ENCODE measurements at regions not wholly inside any gene's neighbourhood (a gene's known extent, or its start where the extent isn't known, plus 50 kb on each side); places are given as distances from the start of the nearest gene placed in this dataset.
"Not testable (repeated sequence)": the region's sequence is repeated elsewhere in the genome, so short reads cannot be mapped to it uniquely, and the experiment has no call there.

DNA sequence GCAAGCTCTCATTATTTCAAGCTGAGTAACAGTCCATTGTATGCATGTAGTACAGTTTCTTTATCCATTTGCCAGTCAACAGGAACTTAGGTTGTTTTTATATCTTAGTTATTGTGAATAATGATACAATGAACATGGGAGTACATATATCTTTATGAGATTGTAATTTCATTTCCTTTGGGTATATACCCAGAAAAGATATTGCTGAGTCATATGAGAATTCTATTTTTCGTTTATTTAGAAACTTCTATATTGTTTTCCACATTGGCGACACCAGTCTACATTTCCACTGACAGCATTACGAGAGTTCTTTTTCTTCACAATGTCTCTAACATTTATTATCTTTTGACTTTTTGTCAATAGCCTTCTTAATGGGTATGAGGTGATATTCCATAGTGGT, 477.8 kb upstream of the PAPPA start:
- H3K27me3 ChIP-seq (ENCODE audit: control insufficient read depth in 1 of 2, insufficient read depth in 2 of 2, low read length in 2 of 2), result no peaks in the 10 kb centered on the region
- no peak overlapping the region for H3K9ac ChIP-seq (ENCODE audit: low read depth in 1 of 2, low read length in 2 of 2)
- no peak overlapping the region for H3K27ac ChIP-seq (ENCODE audit: low read depth, low read length)
- no peak overlapping the region for H3K4me3 ChIP-seq (ENCODE audit: low read depth in 1 of 2, low read length in 2 of 2)
- H3K36me3 ChIP-seq (ENCODE audit: control insufficient read depth in 1 of 2, insufficient read depth in 2 of 2, low read length in 2 of 2), result no peaks in the 10 kb centered on the region
- no peaks in the 10 kb centered on the region for H3K4me1 ChIP-seq (ENCODE audit: control insufficient read depth in 1 of 2, insufficient read depth in 2 of 2, low read length in 2 of 2)
- no peaks in the 10 kb centered on the region for H3K9me3 ChIP-seq (ENCODE audit: control insufficient read depth in 1 of 2, low read length in 2 of 2)

DNA sequence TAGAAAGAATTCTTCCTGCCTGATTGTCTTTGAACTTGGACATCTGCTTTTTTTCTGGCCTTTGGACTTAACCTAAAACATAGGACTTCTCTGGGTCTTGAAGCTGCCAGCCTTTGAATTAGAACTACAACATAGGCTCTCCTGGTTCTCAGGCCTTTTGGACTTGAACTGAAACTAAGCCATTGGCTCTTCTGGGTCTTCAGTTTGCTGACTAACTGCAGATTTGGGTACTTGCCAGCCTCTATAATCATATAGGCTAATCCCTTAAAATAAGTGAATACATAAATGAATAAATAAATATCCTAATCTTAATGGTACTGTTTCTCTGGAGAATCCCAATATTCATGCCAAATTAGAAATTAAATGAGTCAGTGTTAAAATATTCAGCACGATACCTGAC, 473.4 kb upstream of the PAPPA start:
- no peaks in the 10 kb centered on the region for H3K9me3 ChIP-seq (ENCODE audit: control insufficient read depth in 1 of 2, low read length in 2 of 2)
- H3K4me3 ChIP-seq (ENCODE audit: low read depth in 1 of 2, low read length in 2 of 2), result no peak overlapping the region

DNA sequence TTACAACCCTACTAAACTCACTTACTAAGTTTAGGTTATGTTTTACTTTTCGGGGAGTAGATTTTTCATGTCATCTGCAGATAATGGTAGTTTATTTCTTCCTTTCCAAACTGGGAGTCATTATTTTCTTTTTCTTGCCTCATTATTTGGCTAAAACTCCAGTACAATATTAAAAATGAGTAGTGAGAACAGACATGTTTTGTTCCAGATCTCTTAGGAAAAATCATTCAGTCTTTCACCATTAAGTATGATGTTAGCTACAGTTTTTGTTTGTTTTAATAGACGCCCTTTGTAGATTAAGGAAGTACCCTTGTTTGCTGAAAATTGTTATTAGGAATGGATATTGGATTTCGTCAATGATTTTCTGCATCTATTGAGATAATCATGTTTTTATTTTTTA, 472.0 kb upstream of the PAPPA start:
- H3K4me3 ChIP-seq (ENCODE audit: low read depth in 1 of 2, low read length in 2 of 2), result no peak overlapping the region
- no peak overlapping the region for H3K9ac ChIP-seq (ENCODE audit: low read depth in 1 of 2, low read length in 2 of 2)
- no peaks in the 10 kb centered on the region for H3K27me3 ChIP-seq (ENCODE audit: control insufficient read depth in 1 of 2, insufficient read depth in 2 of 2, low read length in 2 of 2)
- no peaks in the 10 kb centered on the region for H3K9me3 ChIP-seq (ENCODE audit: control insufficient read depth in 1 of 2, low read length in 2 of 2)
- H3K27ac ChIP-seq (ENCODE audit: low read depth, low read length), result no peak overlapping the region
- no peaks in the 10 kb centered on the region for H3K4me1 ChIP-seq (ENCODE audit: control insufficient read depth in 1 of 2, insufficient read depth in 2 of 2, low read length in 2 of 2)
- no peaks in the 10 kb centered on the region for H3K36me3 ChIP-seq (ENCODE audit: control insufficient read depth in 1 of 2, insufficient read depth in 2 of 2, low read length in 2 of 2)

More for the DNA sequence above, 473.4 kb upstream of the PAPPA start:
- Histone ChIP-seq H3K9ac (ENCODE audit: low read depth in 1 of 2, low read length in 2 of 2) (no peak overlapping the region), H3K36me3 (ENCODE audit: control insufficient read depth in 1 of 2, insufficient read depth in 2 of 2, low read length in 2 of 2) (no peaks in the 10 kb centered on the region), H3K27ac (ENCODE audit: low read depth, low read length) (no peak overlapping the region), H3K4me1 (ENCODE audit: control insufficient read depth in 1 of 2, insufficient read depth in 2 of 2, low read length in 2 of 2) (no peaks in the 10 kb centered on the region), H3K27me3 (ENCODE audit: control insufficient read depth in 1 of 2, insufficient read depth in 2 of 2, low read length in 2 of 2) (no peaks in the 10 kb centered on the region)

DNA sequence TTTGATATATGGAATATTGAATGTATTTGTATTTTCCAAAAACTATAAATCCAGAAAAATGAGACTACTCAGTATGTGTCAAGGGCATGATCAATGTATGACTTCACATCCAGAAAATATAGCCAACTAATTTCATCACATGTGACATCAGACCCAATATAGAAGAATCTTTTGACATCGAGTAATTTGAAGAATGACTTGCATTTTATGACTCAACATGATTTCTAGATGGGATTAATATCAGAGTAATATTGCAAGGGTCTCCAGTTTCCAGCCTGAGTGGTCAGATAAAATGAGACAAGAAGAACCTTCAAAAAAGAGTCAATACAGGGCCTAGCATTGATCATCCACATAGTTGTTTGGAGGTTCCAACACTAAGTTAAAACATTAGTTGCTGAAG, 467.5 kb upstream of the PAPPA start:
- no peaks in the 10 kb centered on the region for H3K9me3 ChIP-seq (ENCODE audit: control insufficient read depth in 1 of 2, low read length in 2 of 2)
- H3K27me3 ChIP-seq (ENCODE audit: control insufficient read depth in 1 of 2, insufficient read depth in 2 of 2, low read length in 2 of 2), result no peaks in the 10 kb centered on the region
- H3K4me1 ChIP-seq (ENCODE audit: control insufficient read depth in 1 of 2, insufficient read depth in 2 of 2, low read length in 2 of 2), result no peaks in the 10 kb centered on the region
- no peak overlapping the region for H3K9ac ChIP-seq (ENCODE audit: low read depth in 1 of 2, low read length in 2 of 2)
- no peak overlapping the region for H3K27ac ChIP-seq (ENCODE audit: low read depth, low read length)
- no peak overlapping the region for H3K4me3 ChIP-seq (ENCODE audit: low read depth in 1 of 2, low read length in 2 of 2)
- H3K36me3 ChIP-seq (ENCODE audit: control insufficient read depth in 1 of 2, insufficient read depth in 2 of 2, low read length in 2 of 2), result no peaks in the 10 kb centered on the region

DNA sequence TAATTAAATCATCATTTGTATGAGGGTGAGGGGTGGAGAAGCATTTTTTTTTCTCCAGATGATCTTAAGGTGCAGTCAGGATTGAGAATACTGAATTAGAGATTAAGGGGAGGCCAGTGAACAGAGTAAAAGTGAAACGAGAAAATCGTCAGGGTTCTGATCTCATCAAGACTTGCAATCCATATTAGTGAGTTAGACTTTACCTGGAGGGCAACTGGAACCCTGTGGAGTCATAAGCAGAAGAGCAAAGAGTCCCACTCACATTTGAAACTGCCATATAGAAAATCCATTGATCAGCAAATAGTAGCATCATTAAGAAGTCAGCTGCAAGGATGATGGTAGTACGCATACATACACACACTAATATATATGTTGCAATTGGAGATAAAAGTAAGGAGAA, 466.2 kb upstream of the PAPPA start:
- Histone ChIP-seq H3K36me3 (ENCODE audit: control insufficient read depth in 1 of 2, insufficient read depth in 2 of 2, low read length in 2 of 2) (no peaks in the 10 kb centered on the region), H3K9ac (ENCODE audit: low read depth in 1 of 2, low read length in 2 of 2) (no peak overlapping the region), H3K4me1 (ENCODE audit: control insufficient read depth in 1 of 2, insufficient read depth in 2 of 2, low read length in 2 of 2) (no peaks in the 10 kb centered on the region), H3K9me3 (ENCODE audit: control insufficient read depth in 1 of 2, low read length in 2 of 2) (no peaks in the 10 kb centered on the region), H3K4me3 (ENCODE audit: low read depth in 1 of 2, low read length in 2 of 2) (no peak overlapping the region), H3K27ac (ENCODE audit: low read depth, low read length) (no peak overlapping the region), H3K27me3 (ENCODE audit: control insufficient read depth in 1 of 2, insufficient read depth in 2 of 2, low read length in 2 of 2) (no peaks in the 10 kb centered on the region)

DNA sequence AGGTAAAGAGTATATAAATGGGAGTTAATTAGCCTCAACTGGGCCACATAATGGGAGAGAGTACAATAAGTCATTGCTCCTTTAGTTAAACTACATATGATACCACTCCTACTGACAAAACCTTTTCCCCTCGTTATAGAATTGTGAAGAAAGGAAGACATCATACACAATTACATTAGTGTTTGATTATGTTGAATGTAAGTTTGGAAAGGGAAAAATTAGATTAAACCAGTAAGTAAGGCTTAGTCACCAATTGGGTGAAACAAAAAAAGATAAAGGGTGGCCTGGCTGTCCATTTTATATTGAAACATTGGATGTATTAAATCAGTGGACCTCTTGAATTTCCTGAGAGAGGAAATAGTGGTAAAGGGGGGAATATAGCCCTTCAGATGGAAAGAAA, 464.3 kb upstream of the PAPPA start:
- Histone ChIP-seq H3K27me3 (ENCODE audit: control insufficient read depth in 1 of 2, insufficient read depth in 2 of 2, low read length in 2 of 2) (no peaks in the 10 kb centered on the region), H3K4me1 (ENCODE audit: control insufficient read depth in 1 of 2, insufficient read depth in 2 of 2, low read length in 2 of 2) (no peaks in the 10 kb centered on the region), H3K36me3 (ENCODE audit: control insufficient read depth in 1 of 2, insufficient read depth in 2 of 2, low read length in 2 of 2) (no peaks in the 10 kb centered on the region), H3K9me3 (ENCODE audit: control insufficient read depth in 1 of 2, low read length in 2 of 2) (no peaks in the 10 kb centered on the region), H3K9ac (ENCODE audit: low read depth in 1 of 2, low read length in 2 of 2) (no peak overlapping the region), H3K4me3 (ENCODE audit: low read depth in 1 of 2, low read length in 2 of 2) (no peak overlapping the region), H3K27ac (ENCODE audit: low read depth, low read length) (no peak overlapping the region)

DNA sequence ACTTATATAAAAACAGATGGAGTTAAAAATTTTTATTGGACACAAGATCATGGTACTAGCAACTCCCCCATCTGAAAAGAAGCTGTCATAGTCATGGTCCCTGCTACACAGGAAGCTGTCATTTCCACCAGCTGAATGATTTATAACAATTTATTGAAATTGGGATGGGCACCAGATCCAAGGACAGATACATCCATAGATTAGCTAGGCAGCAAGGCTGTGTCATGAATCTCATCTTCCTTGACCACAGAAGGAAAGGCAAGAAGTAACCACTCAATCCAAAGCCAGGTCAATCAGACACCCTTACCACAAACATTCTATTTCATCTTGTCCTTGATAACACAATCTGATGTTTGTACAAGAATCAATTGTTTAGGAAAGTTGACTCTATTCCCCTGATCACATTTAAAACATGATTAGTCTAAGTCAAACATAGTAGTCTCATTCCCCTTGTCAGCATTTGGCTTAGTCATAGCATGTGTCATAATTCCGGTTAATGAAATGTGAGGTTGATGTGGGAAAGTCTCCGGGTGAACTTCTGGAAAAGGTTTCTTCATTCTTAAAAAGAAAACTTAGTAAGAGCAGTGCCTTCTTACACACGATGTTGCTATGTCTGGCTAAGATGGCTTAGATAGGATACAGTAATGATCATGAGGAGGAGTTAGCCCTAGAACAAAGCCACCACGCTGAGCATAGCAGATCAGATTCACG, 462.6 kb upstream of the PAPPA start:
- no peak overlapping the region for H3K27ac ChIP-seq (ENCODE audit: low read depth, low read length)
- H3K9ac ChIP-seq (ENCODE audit: low read depth in 1 of 2, low read length in 2 of 2), result no peak overlapping the region
- no peaks in the 10 kb centered on the region for H3K4me1 ChIP-seq (ENCODE audit: control insufficient read depth in 1 of 2, insufficient read depth in 2 of 2, low read length in 2 of 2)
- H3K4me3 ChIP-seq (ENCODE audit: low read depth in 1 of 2, low read length in 2 of 2), result no peak overlapping the region
- no peaks in the 10 kb centered on the region for H3K36me3 ChIP-seq (ENCODE audit: control insufficient read depth in 1 of 2, insufficient read depth in 2 of 2, low read length in 2 of 2)
- H3K27me3 ChIP-seq (ENCODE audit: control insufficient read depth in 1 of 2, insufficient read depth in 2 of 2, low read length in 2 of 2), result no peaks in the 10 kb centered on the region
- no peaks in the 10 kb centered on the region for H3K9me3 ChIP-seq (ENCODE audit: control insufficient read depth in 1 of 2, low read length in 2 of 2)

DNA sequence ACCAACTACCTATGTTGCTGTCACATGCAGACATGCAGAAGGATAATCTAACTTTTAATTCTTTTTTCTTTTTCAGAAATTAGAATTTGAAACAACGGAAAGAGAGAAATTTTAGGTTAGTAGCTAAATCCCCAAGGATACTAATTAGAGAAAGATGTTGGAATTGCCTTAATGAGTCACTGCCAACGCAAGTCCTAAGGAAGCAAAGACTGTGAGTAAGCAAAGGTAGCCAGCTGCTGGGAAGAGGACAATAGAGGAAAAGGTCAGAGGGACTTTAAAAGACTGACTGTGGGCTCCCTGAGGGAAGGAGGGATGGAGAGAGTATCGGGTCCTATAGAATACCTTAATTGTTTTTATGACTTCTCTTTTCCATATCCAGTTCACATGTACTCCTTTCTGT, 461.9 kb upstream of the PAPPA start:
- no peaks in the 10 kb centered on the region for H3K27me3 ChIP-seq (ENCODE audit: control insufficient read depth in 1 of 2, insufficient read depth in 2 of 2, low read length in 2 of 2)
- H3K27ac ChIP-seq (ENCODE audit: low read depth, low read length), result no peak overlapping the region
- no peaks in the 10 kb centered on the region for H3K9me3 ChIP-seq (ENCODE audit: control insufficient read depth in 1 of 2, low read length in 2 of 2)
- H3K36me3 ChIP-seq (ENCODE audit: control insufficient read depth in 1 of 2, insufficient read depth in 2 of 2, low read length in 2 of 2), result no peaks in the 10 kb centered on the region
- H3K9ac ChIP-seq (ENCODE audit: low read depth in 1 of 2, low read length in 2 of 2), result no peak overlapping the region
- H3K4me3 ChIP-seq (ENCODE audit: low read depth in 1 of 2, low read length in 2 of 2), result no peak overlapping the region
- no peaks in the 10 kb centered on the region for H3K4me1 ChIP-seq (ENCODE audit: control insufficient read depth in 1 of 2, insufficient read depth in 2 of 2, low read length in 2 of 2)

DNA sequence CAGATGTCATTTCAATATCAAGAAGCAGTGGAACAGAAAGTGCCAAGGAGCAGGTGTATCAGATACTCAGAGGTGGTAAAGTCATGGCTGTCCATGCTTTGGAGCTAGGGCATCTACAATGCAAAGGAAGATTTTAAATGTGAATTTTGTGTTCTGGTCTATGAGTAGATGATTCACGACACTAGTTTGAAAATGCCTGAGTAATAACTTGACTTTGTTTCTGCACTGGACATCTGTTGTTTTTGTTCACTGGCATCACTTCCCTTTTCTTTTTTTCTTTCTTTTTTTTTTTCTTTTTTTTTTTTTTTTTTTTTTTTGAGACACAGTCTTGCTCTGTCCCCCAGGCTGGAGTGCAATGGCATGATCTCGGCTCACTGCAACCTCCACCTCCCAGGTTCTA, 460.7 kb upstream of the PAPPA start:
- not testable (repeated sequence) for H3K36me3 ChIP-seq (ENCODE audit: control insufficient read depth in 1 of 2, insufficient read depth in 2 of 2, low read length in 2 of 2); H3K9ac ChIP-seq (ENCODE audit: low read depth in 1 of 2, low read length in 2 of 2); H3K27ac ChIP-seq (ENCODE audit: low read depth, low read length); H3K9me3 ChIP-seq (ENCODE audit: control insufficient read depth in 1 of 2, low read length in 2 of 2); H3K4me3 ChIP-seq (ENCODE audit: low read depth in 1 of 2, low read length in 2 of 2); H3K4me1 ChIP-seq (ENCODE audit: control insufficient read depth in 1 of 2, insufficient read depth in 2 of 2, low read length in 2 of 2); H3K27me3 ChIP-seq (ENCODE audit: control insufficient read depth in 1 of 2, insufficient read depth in 2 of 2, low read length in 2 of 2)

DNA sequence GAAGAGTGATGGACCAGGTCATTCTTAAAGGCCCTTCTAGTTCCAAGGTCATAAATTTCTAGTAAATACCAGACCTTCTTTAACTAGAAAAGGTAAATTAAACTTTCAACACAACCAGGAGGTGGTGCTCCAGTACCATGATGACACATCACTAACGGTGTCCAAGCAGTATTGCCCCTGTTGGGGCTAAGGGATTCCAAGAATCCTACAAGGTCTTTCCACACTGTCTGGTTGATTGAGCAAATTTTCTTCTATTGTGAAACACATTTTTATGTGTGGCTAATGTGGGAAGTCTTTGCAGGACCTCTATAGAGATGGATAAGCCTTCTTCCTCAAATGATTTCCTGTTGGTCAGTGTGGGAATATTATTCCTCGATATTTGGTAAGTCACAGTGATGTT, 459.6 kb upstream of the PAPPA start:
- Histone ChIP-seq H3K4me1 (ENCODE audit: control insufficient read depth in 1 of 2, insufficient read depth in 2 of 2, low read length in 2 of 2) (no peaks in the 10 kb centered on the region), H3K9me3 (ENCODE audit: control insufficient read depth in 1 of 2, low read length in 2 of 2) (no peaks in the 10 kb centered on the region), H3K27ac (ENCODE audit: low read depth, low read length) (no peak overlapping the region), H3K9ac (ENCODE audit: low read depth in 1 of 2, low read length in 2 of 2) (no peak overlapping the region), H3K36me3 (ENCODE audit: control insufficient read depth in 1 of 2, insufficient read depth in 2 of 2, low read length in 2 of 2) (no peaks in the 10 kb centered on the region), H3K27me3 (ENCODE audit: control insufficient read depth in 1 of 2, insufficient read depth in 2 of 2, low read length in 2 of 2) (no peaks in the 10 kb centered on the region), H3K4me3 (ENCODE audit: low read depth in 1 of 2, low read length in 2 of 2) (no peak overlapping the region)

DNA sequence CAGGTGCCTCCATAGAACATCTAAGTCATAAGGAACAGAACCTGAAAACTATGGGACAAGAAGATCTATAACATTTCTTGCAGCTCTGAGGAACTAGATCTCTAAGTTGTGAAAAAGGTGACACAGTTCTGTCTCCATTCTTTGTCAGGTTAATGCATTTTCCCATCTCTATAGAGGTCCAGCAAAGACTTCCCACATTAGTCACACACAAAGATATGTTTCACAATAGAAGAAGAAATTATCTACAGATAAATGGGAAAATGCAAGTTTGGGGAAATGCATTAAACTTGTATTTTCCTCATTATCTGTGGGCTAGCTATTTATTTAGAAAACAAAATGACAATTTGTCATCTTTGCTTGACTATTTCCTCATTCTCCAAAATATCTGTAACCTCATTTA, 458.6 kb upstream of the PAPPA start:
- no peaks in the 10 kb centered on the region for H3K27me3 ChIP-seq (ENCODE audit: control insufficient read depth in 1 of 2, insufficient read depth in 2 of 2, low read length in 2 of 2)
- H3K9ac ChIP-seq (ENCODE audit: low read depth in 1 of 2, low read length in 2 of 2), result no peak overlapping the region
- H3K27ac ChIP-seq (ENCODE audit: low read depth, low read length), result no peak overlapping the region
- no peak overlapping the region for H3K4me3 ChIP-seq (ENCODE audit: low read depth in 1 of 2, low read length in 2 of 2)
- no peaks in the 10 kb centered on the region for H3K9me3 ChIP-seq (ENCODE audit: control insufficient read depth in 1 of 2, low read length in 2 of 2)
- H3K36me3 ChIP-seq (ENCODE audit: control insufficient read depth in 1 of 2, insufficient read depth in 2 of 2, low read length in 2 of 2), result no peaks in the 10 kb centered on the region
- H3K4me1 ChIP-seq (ENCODE audit: control insufficient read depth in 1 of 2, insufficient read depth in 2 of 2, low read length in 2 of 2), result no peaks in the 10 kb centered on the region
